H9 (cell line): ENCODE measurements at regions not wholly inside any gene's neighbourhood (a gene's known extent, or its start where the extent isn't known, plus 50 kb on each side); places are given as distances from the start of the nearest gene placed in this dataset.

Source experiments
- DNase-seq: peaks from one replicate; pipeline ENCODE4 v3.0.0-alpha.2; 2017
- H2AFZ ChIP-seq: one replicate; pipeline ENCODE4 v1.6.1; 2013; ENCODE audit warnings: mild to moderate bottlenecking, low read length, control low read depth, moderate library complexity
- H2AK5ac ChIP-seq: 2 replicates; pipeline ENCODE4 v1.6.1; 2013; ENCODE audit warnings: low read length, control low read depth, mixed read lengths; ENCODE audit not compliant: insufficient read length
- H2BK120ac ChIP-seq: one replicate; pipeline ENCODE4 v1.6.1; 2013; ENCODE audit warnings: low read depth, mild to moderate bottlenecking, low read length, control low read depth, inconsistent platforms; ENCODE audit not compliant: poor library complexity, severe bottlenecking
- H2BK12ac ChIP-seq: 2 replicates; pipeline ENCODE4 v1.6.1; 2013; ENCODE audit warnings: low read length, control low read depth, mixed read lengths, low read depth; ENCODE audit not compliant: insufficient read length
- H2BK15ac ChIP-seq: 2 replicates; pipeline ENCODE4 v1.6.1; 2013; ENCODE audit warnings: low read depth, low read length, control low read depth
- H2BK20ac ChIP-seq: one replicate; pipeline ENCODE4 v1.6.1; 2013; ENCODE audit warnings: low read depth, mild to moderate bottlenecking, low read length, control low read depth, inconsistent platforms; ENCODE audit not compliant: poor library complexity, severe bottlenecking
- H2BK5ac ChIP-seq: 2 replicates; pipeline ENCODE4 v1.6.1; 2013; ENCODE audit warnings: low read length, control low read depth, mixed read lengths; ENCODE audit not compliant: insufficient read length
- H3K14ac ChIP-seq: 2 replicates; pipeline ENCODE4 v1.6.1; 2013; ENCODE audit warnings: low read length, control low read depth; ENCODE audit not compliant: insufficient read depth
- H3K18ac ChIP-seq: 2 replicates; pipeline ENCODE4 v1.6.1; 2013; ENCODE audit warnings: low read depth, mild to moderate bottlenecking, mixed read lengths, low read length, control low read depth; ENCODE audit not compliant: insufficient read length
- H3K23ac ChIP-seq: 2 replicates; pipeline ENCODE4 v1.6.1; 2013; ENCODE audit warnings: low read length, control low read depth, mixed read lengths, low read depth; ENCODE audit not compliant: insufficient read length
- H3K23me2 ChIP-seq: 2 replicates; pipeline ENCODE4 v1.6.1; 2013; ENCODE audit warnings: low read depth, mild to moderate bottlenecking, mixed read lengths, low read length, control low read depth; ENCODE audit not compliant: insufficient read length, poor library complexity, severe bottlenecking
- H3K27ac ChIP-seq: 2 replicates; pipeline ENCODE4 v1.5.1; 2013; ENCODE audit warnings: low read length, control low read depth, mixed read lengths, low read depth; ENCODE audit not compliant: insufficient read length
- H3K27me3 ChIP-seq: 2 replicates; pipeline ENCODE4 v1.6.1; 2013; ENCODE audit warnings: low read length, control low read depth, inconsistent platforms; ENCODE audit not compliant: insufficient read depth
- H3K4ac ChIP-seq: 2 replicates; pipeline ENCODE4 v1.6.1; 2013; ENCODE audit warnings: low read depth, mild to moderate bottlenecking, control low read depth, inconsistent platforms, low read length, moderate library complexity
- H3K4me1 ChIP-seq: 2 replicates; pipeline ENCODE4 v1.6.1; 2013; ENCODE audit warnings: low read length, control low read depth, inconsistent platforms; ENCODE audit not compliant: insufficient read depth
- H3K4me2 ChIP-seq: 2 replicates; pipeline ENCODE4 v1.6.1; 2013; ENCODE audit warnings: low read length, control low read depth, mixed read lengths; ENCODE audit not compliant: insufficient read length, insufficient read depth
- H3K56ac ChIP-seq: 2 replicates; pipeline ENCODE4 v1.6.1; 2013; ENCODE audit warnings: low read depth, mild to moderate bottlenecking, mixed read lengths, low read length, control low read depth; ENCODE audit not compliant: insufficient read length
- H3K79me1 ChIP-seq: 2 replicates; pipeline ENCODE4 v1.6.1; 2013; ENCODE audit warnings: low read depth, mild to moderate bottlenecking, moderate library complexity, low read length, control low read depth, inconsistent platforms; ENCODE audit not compliant: insufficient read depth, poor library complexity, severe bottlenecking
- H3K79me2 ChIP-seq: 2 replicates; pipeline ENCODE4 v1.6.1; 2013; ENCODE audit warnings: low read length, control low read depth, inconsistent platforms; ENCODE audit not compliant: insufficient read depth
- H3K9ac ChIP-seq: 2 replicates; pipeline ENCODE4 v1.6.1; 2013; ENCODE audit warnings: low read length, control low read depth, mixed read lengths; ENCODE audit not compliant: insufficient read length; ENCODE audit errors: extremely low read depth
- H3K9me3 ChIP-seq: one replicate; pipeline ENCODE4 v1.6.1; 2013; ENCODE audit warnings: low read depth, low read length, inconsistent platforms; ENCODE audit not compliant: control insufficient read depth
- H3T11ph ChIP-seq: one replicate; pipeline ENCODE4 v1.6.1; 2013; ENCODE audit warnings: mild to moderate bottlenecking, low read length, control low read depth, inconsistent platforms
- H4K20me1 ChIP-seq: one replicate; pipeline ENCODE4 v1.6.1; 2013; ENCODE audit not compliant: control insufficient read depth, insufficient read length, insufficient read depth
- H4K5ac ChIP-seq: 2 replicates; pipeline ENCODE4 v1.6.1; 2013; ENCODE audit warnings: low read depth, mild to moderate bottlenecking, mixed read lengths, low read length, control low read depth; ENCODE audit not compliant: insufficient read length
- H4K8ac ChIP-seq: replicated peaks from 2 replicates; pipeline ENCODE4 v1.6.1; 2013; ENCODE audit warnings: low read length, control low read depth, mixed read lengths, low read depth; ENCODE audit not compliant: insufficient read length
- H4K91ac ChIP-seq: 2 replicates; pipeline ENCODE4 v1.6.1; 2013; ENCODE audit warnings: low read depth, mild to moderate bottlenecking, moderate library complexity, mixed read lengths, low read length, control low read depth; ENCODE audit not compliant: insufficient read length
- H3K27ac Mint-ChIP-seq, 3 experiments: 2 replicates in 2 of 3; 3 replicates in 1 of 3; pipeline ENCODE4 v1.8.0; 2020 to 2021; ENCODE audit warnings: mixed read lengths in 3 of 3, mild to moderate bottlenecking in 1 of 3, moderate library complexity in 1 of 3
- H3K27me3 Mint-ChIP-seq: 2 replicates; pipeline ENCODE4 v1.8.0; 2021; ENCODE audit warnings: low read depth, mild to moderate bottlenecking, moderate library complexity, mixed read lengths
- H3K36me3 Mint-ChIP-seq, 3 experiments: 2 replicates in 2 of 3; 3 replicates in 1 of 3; pipeline ENCODE4 v1.8.0; 2020 to 2021; ENCODE audit warnings: low read depth in 3 of 3, mixed read lengths in 3 of 3; ENCODE audit not compliant: insufficient read depth in 1 of 3
- H3K4me1 Mint-ChIP-seq, 2 experiments: 2 replicates each; pipeline ENCODE4 v1.8.0; 2020; ENCODE audit warnings: mixed read lengths in 2 of 2
- H3K4me3 Mint-ChIP-seq, 2 experiments: 2 replicates in 1 of 2; 3 replicates in 1 of 2; pipeline ENCODE4 v1.8.0; 2020 to 2021; ENCODE audit warnings: mild to moderate bottlenecking in 2 of 2, mixed read lengths in 2 of 2, moderate library complexity in 1 of 2
- H3K9me3 Mint-ChIP-seq, 2 experiments: 2 replicates in 1 of 2; 3 replicates in 1 of 2; pipeline ENCODE4 v1.8.0; 2020; ENCODE audit warnings: mild to moderate bottlenecking in 2 of 2, mixed read lengths in 2 of 2, moderate library complexity in 1 of 2
- WGBS: extraction: QIAGEN DNeasy Blood & Tissue Kit; methylation state at CpG from one replicate; pipeline ENCODE4 v1.1.7; 2013; ENCODE audit warnings: missing lambda C conversion rate, low lambda C conversion rate, mixed read lengths; ENCODE audit not compliant: insufficient read length; ENCODE audit errors: extremely low coverage; 5-methylcytosine and 5-hydroxymethylcytosine counted together
- TF ChIP-seq, protein P1 (sequence below): fragments of 200-600 bp; sonication (generic); conservative IDR thresholded peaks from 3 replicates; pipeline ENCODE4 v1.8.0; 2021; ENCODE audit warnings: antibody characterized with exemption, mild to moderate bottlenecking

GRCh38 chr16:5430598-5430997, 333.0 kb upstream of the EEF2KMT start:
- peaks cover 42 to 54% of the 10 kb centered on the region in 2 experiments for H3K4me1 Mint-ChIP-seq
- no peak overlapping the region for H4K5ac ChIP-seq
- no peaks in the 10 kb centered on the region for H3K9me3 ChIP-seq
- H2BK120ac ChIP-seq: no peak overlapping the region
- H3K36me3 Mint-ChIP-seq: no peaks in the 10 kb centered on the region
- no peak overlapping the region for H2BK15ac ChIP-seq
- no peak overlapping the region for H3K27ac ChIP-seq
- peaks cover 4% of the 10 kb centered on the region; the same call in 1 of the 2 replicates for H3K4me1 ChIP-seq
- no peaks in the 10 kb centered on the region for H3K79me2 ChIP-seq
- no peak overlapping the region for H4K91ac ChIP-seq
- H4K8ac ChIP-seq: no peak overlapping the region
- no peak overlapping the region for H3K56ac ChIP-seq
- no peak overlapping the region for H2BK5ac ChIP-seq
- no peak overlapping the region for H3K4me3 Mint-ChIP-seq
- no peaks in the 10 kb centered on the region for H3K79me1 ChIP-seq
- no peaks in the 10 kb centered on the region for H3K27me3 ChIP-seq
- H3T11ph ChIP-seq: no peak overlapping the region
- no peak overlapping the region for H3K14ac ChIP-seq
- no peak overlapping the region for H2BK20ac ChIP-seq
- no peaks in the 10 kb centered on the region for H3K9me3 Mint-ChIP-seq
- no peak overlapping the region for H3K27ac Mint-ChIP-seq
- H3K9ac ChIP-seq: no peak overlapping the region
- H3K23ac ChIP-seq: no peak overlapping the region
- H3K23me2 ChIP-seq: no peaks in the 10 kb centered on the region
- H2AFZ ChIP-seq: no peak overlapping the region
- H3K4me2 ChIP-seq: no peak overlapping the region
- H2BK12ac ChIP-seq: no peak overlapping the region
- H3K18ac ChIP-seq: no peak overlapping the region
- H4K20me1 ChIP-seq: no peaks in the 10 kb centered on the region
- WGBS: no CpG with 5 or more reads among the region's 3 CpGs
- no peak overlapping the region for H3K4ac ChIP-seq
- DNase-seq: no peak
- no peak overlapping the region for H2AK5ac ChIP-seq
- no peaks in the 10 kb centered on the region; the same call in 1 of the 2 replicates for H3K27me3 Mint-ChIP-seq
- TF ChIP-seq, protein P1, sequence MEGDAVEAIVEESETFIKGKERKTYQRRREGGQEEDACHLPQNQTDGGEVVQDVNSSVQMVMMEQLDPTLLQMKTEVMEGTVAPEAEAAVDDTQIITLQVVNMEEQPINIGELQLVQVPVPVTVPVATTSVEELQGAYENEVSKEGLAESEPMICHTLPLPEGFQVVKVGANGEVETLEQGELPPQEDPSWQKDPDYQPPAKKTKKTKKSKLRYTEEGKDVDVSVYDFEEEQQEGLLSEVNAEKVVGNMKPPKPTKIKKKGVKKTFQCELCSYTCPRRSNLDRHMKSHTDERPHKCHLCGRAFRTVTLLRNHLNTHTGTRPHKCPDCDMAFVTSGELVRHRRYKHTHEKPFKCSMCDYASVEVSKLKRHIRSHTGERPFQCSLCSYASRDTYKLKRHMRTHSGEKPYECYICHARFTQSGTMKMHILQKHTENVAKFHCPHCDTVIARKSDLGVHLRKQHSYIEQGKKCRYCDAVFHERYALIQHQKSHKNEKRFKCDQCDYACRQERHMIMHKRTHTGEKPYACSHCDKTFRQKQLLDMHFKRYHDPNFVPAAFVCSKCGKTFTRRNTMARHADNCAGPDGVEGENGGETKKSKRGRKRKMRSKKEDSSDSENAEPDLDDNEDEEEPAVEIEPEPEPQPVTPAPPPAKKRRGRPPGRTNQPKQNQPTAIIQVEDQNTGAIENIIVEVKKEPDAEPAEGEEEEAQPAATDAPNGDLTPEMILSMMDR: no peak
